ENCODE measurements at regions not wholly inside any gene's neighbourhood (a gene's known extent, or its start where the extent isn't known, plus 50 kb on each side); places are given as distances from the start of the nearest gene placed in this dataset.
"Not testable (repeated sequence)": the region's sequence is repeated elsewhere in the genome, so short reads cannot be mapped to it uniquely, and the experiment has no call there.

DNA sequence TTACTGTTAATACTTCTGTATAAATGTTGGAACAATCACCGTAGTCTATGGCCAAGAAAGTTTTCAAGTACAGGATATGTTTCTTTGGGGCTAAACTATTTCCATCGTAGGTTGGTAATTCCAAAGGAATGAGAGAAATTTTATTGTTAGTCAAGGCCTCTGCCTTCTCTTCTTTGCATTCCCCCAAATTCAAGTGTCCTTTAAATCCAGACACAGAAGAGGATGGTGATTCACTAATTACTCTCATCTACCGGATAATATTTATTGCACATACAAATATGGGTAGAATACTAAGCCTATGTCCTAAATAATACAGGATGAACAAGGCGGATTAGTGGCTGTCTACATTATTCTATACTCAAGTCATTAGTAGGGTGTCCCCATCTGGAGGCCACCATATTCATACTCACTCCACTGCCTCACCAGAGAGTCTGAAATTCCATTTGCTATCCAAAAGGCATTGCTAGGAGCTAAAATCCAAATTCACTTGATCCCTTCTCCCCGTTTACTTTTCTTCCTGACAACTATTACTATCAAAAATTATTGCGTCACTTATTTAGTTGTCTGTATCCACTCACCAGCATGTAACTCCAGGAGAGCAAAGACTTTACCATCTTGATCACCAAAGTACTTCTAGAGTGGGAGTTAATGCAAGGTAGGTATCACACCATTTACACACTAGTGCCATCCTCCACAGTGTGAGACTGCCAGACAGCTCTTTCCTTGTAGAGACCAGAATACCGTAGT, 82.4 kb upstream of the SGCG start:
- H3K36me3 Mint-ChIP-seq: no peaks in the 10 kb centered on the region
- no peak overlapping the region for H3K27ac Mint-ChIP-seq
- no peak overlapping the region for H3K4me3 Mint-ChIP-seq
- DNase-seq (no peak), ATAC-seq (replicated peaks) (no peak)
- H3K27me3 Mint-ChIP-seq: no peaks in the 10 kb centered on the region
- peaks cover 0 to 3% of the 10 kb centered on the region in 2 donors for H3K9me3 Mint-ChIP-seq
- no peaks in the 10 kb centered on the region for H3K4me1 Mint-ChIP-seq

DNA sequence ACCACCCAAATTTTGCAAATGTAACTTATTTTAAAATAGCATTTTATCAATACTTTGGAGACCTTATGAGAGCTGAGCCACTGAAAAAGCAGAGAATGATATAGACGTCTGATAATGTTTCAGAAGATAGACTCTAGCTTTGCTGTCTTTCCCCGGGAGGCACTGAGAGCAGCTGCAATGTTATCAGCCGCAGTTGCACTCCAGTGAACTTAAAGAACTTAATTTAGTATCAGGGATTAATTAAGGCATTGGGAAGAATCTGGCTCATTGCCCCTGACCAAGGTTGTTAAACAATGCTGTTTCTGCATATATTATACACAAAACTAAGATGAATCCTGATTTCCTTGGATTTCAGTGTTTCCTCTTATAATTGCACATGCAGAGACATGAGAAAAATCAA, 75.7 kb upstream of the SGCG start:
- Mint-ChIP-seq H3K36me3 (no peaks in the 10 kb centered on the region), H3K4me3 (no peak overlapping the region), H3K9me3 (peaks cover 0 to 6% of the 10 kb centered on the region in 2 donors), H3K4me1 (no peaks in the 10 kb centered on the region), H3K27ac (no peak overlapping the region), H3K27me3 (no peaks in the 10 kb centered on the region)
- ATAC-seq (replicated peaks) (no peak), DNase-seq (no peak)

DNA sequence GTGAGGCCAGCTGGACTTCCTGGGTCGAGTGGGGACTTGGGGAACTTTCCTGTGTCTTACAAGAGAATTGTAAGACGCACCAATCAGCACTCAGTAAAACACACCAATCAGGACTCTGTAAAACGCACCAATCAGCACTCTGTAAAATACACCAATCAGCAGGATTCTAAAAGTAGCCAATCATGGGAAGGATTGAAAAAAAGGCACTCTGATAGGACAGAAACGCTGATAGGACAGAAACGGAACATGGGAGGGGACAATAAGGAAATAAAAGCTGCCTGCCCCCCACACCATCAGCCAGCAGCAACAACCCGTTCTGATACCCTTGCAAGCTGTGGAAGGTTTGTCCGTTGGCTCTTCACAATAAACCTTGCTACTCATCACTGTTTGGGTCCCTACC, 73.1 kb upstream of the SGCG start:
- H3K36me3 Mint-ChIP-seq: no peaks in the 10 kb centered on the region
- no peak for ATAC-seq (replicated peaks)
- peaks cover 0 to 5% of the 10 kb centered on the region in 2 donors for H3K9me3 Mint-ChIP-seq
- no peaks in the 10 kb centered on the region for H3K4me1 Mint-ChIP-seq
- no peak overlapping the region for H3K4me3 Mint-ChIP-seq
- H3K27ac Mint-ChIP-seq: no peak overlapping the region
- DNase-seq: no peak
- no peaks in the 10 kb centered on the region for H3K27me3 Mint-ChIP-seq

DNA sequence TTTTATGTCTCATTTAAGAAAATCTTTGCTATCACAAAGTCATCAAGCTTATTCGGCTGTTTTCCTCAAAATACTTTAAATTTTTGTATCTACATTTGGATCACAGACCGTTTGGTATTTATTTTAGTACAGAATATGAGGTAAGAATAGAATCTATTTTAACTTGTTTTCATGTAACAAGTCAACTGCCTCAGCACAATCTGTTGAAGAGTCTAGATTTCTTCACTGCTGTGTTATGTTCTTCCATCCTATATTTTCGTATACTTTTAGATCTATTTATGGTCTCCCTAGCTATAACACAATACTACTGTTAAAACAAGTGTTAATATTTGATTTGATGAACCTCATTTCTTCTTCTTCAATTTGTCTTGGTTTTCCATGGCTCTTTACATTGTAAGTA, 61.6 kb upstream of the SGCG start:
- H3K4me3 Mint-ChIP-seq: no peak overlapping the region
- no peaks in the 10 kb centered on the region for H3K36me3 Mint-ChIP-seq
- H3K9me3 Mint-ChIP-seq: peaks cover 4 to 6% of the 10 kb centered on the region in 2 donors
- H3K27ac Mint-ChIP-seq: no peak overlapping the region
- no peak for DNase-seq
- H3K27me3 Mint-ChIP-seq: no peaks in the 10 kb centered on the region
- no peaks in the 10 kb centered on the region for H3K4me1 Mint-ChIP-seq
- no peak for ATAC-seq (replicated peaks)

DNA sequence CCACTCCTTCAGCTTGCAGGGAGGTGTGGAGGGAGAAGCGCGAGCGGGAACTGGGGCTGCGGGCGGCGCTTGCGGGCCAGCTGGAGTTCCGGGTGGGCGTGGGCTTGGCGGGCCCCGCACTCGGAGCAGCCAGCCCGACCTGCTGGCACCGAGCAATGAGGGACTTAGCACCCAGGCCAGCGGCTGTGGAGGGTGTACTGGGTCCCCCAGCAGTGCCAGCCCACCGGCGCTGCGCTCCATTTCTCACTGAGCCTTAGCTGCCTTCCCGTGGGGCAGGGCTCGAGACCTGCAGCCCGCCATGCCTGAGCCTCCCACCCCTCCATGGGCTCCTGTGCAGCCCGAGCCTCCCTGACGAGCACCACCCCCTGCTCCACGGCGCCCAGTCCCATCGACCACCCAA, 53.2 kb upstream of the SGCG start:
- not testable (repeated sequence) for ATAC-seq (replicated peaks); H3K9me3 Mint-ChIP-seq; H3K4me3 Mint-ChIP-seq; H3K4me1 Mint-ChIP-seq; DNase-seq; H3K36me3 Mint-ChIP-seq; H3K27ac Mint-ChIP-seq; H3K27me3 Mint-ChIP-seq

DNA sequence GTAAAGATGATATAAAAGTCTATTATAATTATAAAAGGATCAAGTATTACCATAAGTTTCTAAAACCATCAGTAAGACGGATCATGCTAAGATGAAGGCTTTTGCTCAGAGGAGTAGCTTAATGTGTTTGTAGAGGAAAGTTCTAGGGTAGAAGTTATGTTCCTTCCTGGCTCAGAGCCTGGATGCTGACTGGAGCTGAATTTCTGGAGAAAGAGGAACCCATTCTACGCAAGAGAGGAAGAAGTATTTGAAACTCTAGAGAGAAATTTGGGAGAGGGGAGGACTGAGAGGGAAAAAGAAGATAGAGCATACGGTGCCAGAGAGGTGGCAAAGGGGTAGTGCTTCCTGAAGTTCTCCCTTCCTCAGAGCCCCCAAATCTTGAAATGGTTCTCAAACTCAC, 51.4 kb upstream of the SGCG start:
- no peak for DNase-seq
- H3K36me3 Mint-ChIP-seq: no peaks in the 10 kb centered on the region
- no peak overlapping the region for H3K27ac Mint-ChIP-seq
- H3K27me3 Mint-ChIP-seq: peaks cover 0 to 2% of the 10 kb centered on the region in 2 donors
- H3K4me1 Mint-ChIP-seq: no peaks in the 10 kb centered on the region
- ATAC-seq (replicated peaks): no peak
- peaks cover 0 to 1% of the 10 kb centered on the region in 2 donors for H3K9me3 Mint-ChIP-seq
- no peak overlapping the region for H3K4me3 Mint-ChIP-seq

All from stimulated activated naive B cell treated with anti-CD40 and anti-IgM and Interleukin-4, amounts not matched to agents 10 μg/mL and 1 μg/mL and 100 μg/mL, for 72 hours (primary cell).